HG02970 (cell line): ENCODE measurements at regions not wholly inside any gene's neighbourhood (a gene's known extent, or its start where the extent isn't known, plus 50 kb on each side); places are given as distances from the start of the nearest gene placed in this dataset.

Source experiments
- ATAC-seq: cut with Tn5 transposase; IDR thresholded peaks from one replicate; pipeline ENCODE4 v1.9.1; 2021; ENCODE audit warnings: mild to moderate bottlenecking, moderate library complexity, moderate number of reproducible peaks; ENCODE audit not compliant: unreplicated experiment, low FRiP score

- ATAC-seq = no peak
Observed at GRCh38 chr3:117427081-117427480, 717.5 kb downstream of the TUSC7 start.

- ATAC-seq = no peak
Observed at GRCh38 chr3:117433427-117433826, 723.8 kb downstream of the TUSC7 start.

GRCh38 chr3:117434661-117435412 lies 725.3 kb downstream of the TUSC7 start:
- ATAC-seq = no peak

GRCh38 chr3:117435506-117435905 lies 725.9 kb downstream of the TUSC7 start:
- no peak for ATAC-seq

- no peak for ATAC-seq
Observed at GRCh38 chr3:117439812-117440211, 730.2 kb downstream of the TUSC7 start.

GRCh38 chr3:117441851-117442250 lies 732.3 kb downstream of the TUSC7 start:
- no peak for ATAC-seq

- ATAC-seq = no peak
Observed at GRCh38 chr3:117442566-117442965, 733.0 kb downstream of the TUSC7 start.

GRCh38 chr3:117443014-117443413 lies 733.4 kb downstream of the TUSC7 start:
- ATAC-seq = no peak

GRCh38 chr3:117444175-117444574 lies 734.6 kb downstream of the TUSC7 start:
- no peak for ATAC-seq

GRCh38 chr3:117447419-117447818 lies 737.8 kb downstream of the TUSC7 start:
- ATAC-seq = no peak

- no peak for ATAC-seq
Observed at GRCh38 chr3:117450026-117450425, 740.4 kb downstream of the TUSC7 start.

- no peak for ATAC-seq
Observed at GRCh38 chr3:117454254-117454653, 744.7 kb downstream of the TUSC7 start.

GRCh38 chr3:117454908-117455307 lies 745.3 kb downstream of the TUSC7 start:
- no peak for ATAC-seq

- ATAC-seq = no peak
Observed at GRCh38 chr3:117455782-117456181, 746.2 kb downstream of the TUSC7 start.

- no peak for ATAC-seq
Observed at GRCh38 chr3:117463276-117464115, 753.9 kb downstream of the TUSC7 start.

GRCh38 chr3:117471831-117472230 lies 762.3 kb downstream of the TUSC7 start:
- no peak for ATAC-seq

GRCh38 chr3:117473981-117474538 lies 764.5 kb downstream of the TUSC7 start:
- ATAC-seq = no peak

GRCh38 chr3:117476572-117476971 lies 767.0 kb downstream of the TUSC7 start:
- ATAC-seq = no peak

- no peak for ATAC-seq
Observed at GRCh38 chr3:117477214-117477755, 767.7 kb downstream of the TUSC7 start.

- no peak for ATAC-seq
Observed at GRCh38 chr3:117479095-117479494, 769.5 kb downstream of the TUSC7 start.

GRCh38 chr3:117480525-117480924 lies 770.9 kb downstream of the TUSC7 start:
- ATAC-seq = no peak
